ENCODE measurements at regions not wholly inside any gene's neighbourhood (a gene's known extent, or its start where the extent isn't known, plus 50 kb on each side); places are given as distances from the start of the nearest gene placed in this dataset.
"Not testable (repeated sequence)": the region's sequence is repeated elsewhere in the genome, so short reads cannot be mapped to it uniquely, and the experiment has no call there.

- intact Hi-C loops (cut with DNase I): no loop called here
Observed at GRCh38 chr16:17743578-17743977, 272.8 kb upstream of the XYLT1 start.

GRCh38 chr16:17743158-17743557 is 272.4 kb upstream of the XYLT1 start:
- ATAC-seq (no peak), DNase-seq (no peak)
- intact Hi-C loops (cut with DNase I): no loop called here

More at GRCh38 chr16:17743578-17743977, 272.8 kb upstream of the XYLT1 start:
- no peak for DNase-seq
- no peak for ATAC-seq

GRCh38 chr16:17735099-17735498 is 264.3 kb upstream of the XYLT1 start:
- intact Hi-C loops (cut with DNase I); DNase-seq; ATAC-seq: not testable (repeated sequence)

- intact Hi-C loops (cut with DNase I): no loop called here
- no peak for ATAC-seq
- no peak for DNase-seq
Observed at GRCh38 chr16:17729820-17730219, 259.1 kb upstream of the XYLT1 start.

GRCh38 chr16:17728196-17728595 is 257.4 kb upstream of the XYLT1 start:
- ATAC-seq (no peak), DNase-seq (no peak)
- intact Hi-C loops (cut with DNase I): no loop called here

- DNase-seq (no peak), ATAC-seq (no peak)
- intact Hi-C loops (cut with DNase I): no loop called here
Observed at GRCh38 chr16:17724242-17724898, 253.6 kb upstream of the XYLT1 start.

- no peak for DNase-seq
- ATAC-seq: no peak
- intact Hi-C loops (cut with DNase I): no loop called here
Observed at GRCh38 chr16:17723531-17724134, 252.9 kb upstream of the XYLT1 start.

- DNase-seq (no peak), ATAC-seq (no peak)
- intact Hi-C loops (cut with DNase I): no loop called here
Observed at GRCh38 chr16:17718495-17718894, 247.7 kb upstream of the XYLT1 start.

GRCh38 chr16:17705847-17706246 is 235.1 kb upstream of the XYLT1 start:
- no peak for DNase-seq
- intact Hi-C loops (cut with DNase I): no loop called here
- ATAC-seq: no peak

GRCh38 chr16:17696616-17697015 is 225.9 kb upstream of the XYLT1 start:
- DNase-seq (no peak), ATAC-seq (no peak)
- intact Hi-C loops (cut with DNase I): no loop called here

- intact Hi-C loops (cut with DNase I): no loop called here
- ATAC-seq: no peak
- no peak for DNase-seq
Observed at GRCh38 chr16:17692484-17692883, 221.7 kb upstream of the XYLT1 start.

GRCh38 chr16:17691899-17692176 is 221.1 kb upstream of the XYLT1 start:
- no peak for DNase-seq
- intact Hi-C loops (cut with DNase I): no loop called here
- ATAC-seq: no peak

- intact Hi-C loops (cut with DNase I): no loop called here
- DNase-seq (no peak), ATAC-seq (no peak)
Observed at GRCh38 chr16:17691106-17691898, 220.5 kb upstream of the XYLT1 start.

GRCh38 chr16:17685447-17685846 is 214.7 kb upstream of the XYLT1 start:
- intact Hi-C loops (cut with DNase I): no loop called here
- ATAC-seq (no peak), DNase-seq (no peak)

- DNase-seq (no peak), ATAC-seq (no peak)
- intact Hi-C loops (cut with DNase I): no loop called here
Observed at GRCh38 chr16:17683281-17683680, 212.5 kb upstream of the XYLT1 start.

- intact Hi-C loops (cut with DNase I): no loop called here
- ATAC-seq (no peak), DNase-seq (no peak)
Observed at GRCh38 chr16:17676171-17676570, 205.4 kb upstream of the XYLT1 start.

- DNase-seq (no peak), ATAC-seq (no peak)
- intact Hi-C loops (cut with DNase I): no loop called here
Observed at GRCh38 chr16:17668386-17668785, 197.6 kb upstream of the XYLT1 start.

- ATAC-seq: no peak
- intact Hi-C loops (cut with DNase I): no loop called here
- DNase-seq: no peak
Observed at GRCh38 chr16:17666293-17666692, 195.5 kb upstream of the XYLT1 start.

- ATAC-seq: no peak
Observed at GRCh38 chr16:17658881-17659280, 188.1 kb upstream of the XYLT1 start.

GRCh38 chr16:17657045-17657444 is 186.3 kb upstream of the XYLT1 start:
- intact Hi-C loops (cut with DNase I): no loop called here
- DNase-seq: no peak
- no peak for ATAC-seq

More at GRCh38 chr16:17658881-17659280, 188.1 kb upstream of the XYLT1 start:
- intact Hi-C loops (cut with DNase I): no loop called here
- DNase-seq: no peak

GRCh38 chr16:17654571-17654970 is 183.8 kb upstream of the XYLT1 start:
- no peak for DNase-seq
- intact Hi-C loops (cut with DNase I): no loop called here
- ATAC-seq: no peak

All from left cardiac atrium (tissue), 4 donors.